Sciatic nerve (tissue), 2 donors: ENCODE measurements at regions not wholly inside any gene's neighbourhood (a gene's known extent, or its start where the extent isn't known, plus 50 kb on each side); places are given as distances from the start of the nearest gene placed in this dataset.

ENCODE experiments used
- ATAC-seq: fragments of 200-7000 bp; cut with Tn5 transposase; one replicate; pipeline ENCODE4 v1.9.1; 2020; ENCODE audit warnings: mild to moderate bottlenecking, moderate library complexity
- DNase-seq: peaks from one replicate; pipeline ENCODE4 v3.0.0-alpha.2; 2020; ENCODE audit warnings: low spot score
- intact Hi-C: fragments of 100-400 bp; cut with DNase I; formaldehyde crosslinking; loops from one replicate; pipeline ENCODE4 v1.14.2; 2022
- donor health status: DM: no; HTN: no; CAD: no.
- donor health status: DM: no; HTN: no; CAD: no.

DNA sequence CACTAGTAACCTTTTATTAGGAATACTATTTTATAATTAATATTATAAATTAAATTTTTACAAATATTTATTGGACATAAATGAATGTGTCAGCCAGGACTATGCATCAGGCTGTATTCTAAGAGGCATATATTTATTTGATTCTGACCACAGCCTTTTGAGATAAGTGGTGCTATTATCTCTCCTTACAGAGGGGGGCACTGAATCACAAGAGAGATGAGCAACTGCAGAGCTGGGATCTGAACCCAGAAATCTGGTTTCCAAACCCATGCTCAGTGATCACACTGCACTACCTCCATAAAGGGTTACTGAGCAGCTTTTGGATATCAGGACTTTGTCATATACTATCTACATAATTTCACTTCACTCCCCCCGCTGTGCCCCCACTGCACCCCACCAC lies 322.0 kb downstream of the TMA16 start:
- intact Hi-C loops, result no loop called here
- no peak for ATAC-seq

GRCh38 chr4:163818673-163819072 lies 324.2 kb downstream of the TMA16 start:
- ATAC-seq, result no peak
- intact Hi-C loops, result no loop called here
- DNase-seq, result no peak

More for the DNA sequence above, 322.0 kb downstream of the TMA16 start:
- DNase-seq, result no peak

GRCh38 chr4:163833669-163834068 lies 339.2 kb downstream of the TMA16 start:
- DNase-seq (no peak), ATAC-seq (no peak)
- intact Hi-C loops, result no loop called here

GRCh38 chr4:163846008-163846407 lies 351.5 kb downstream of the TMA16 start:
- intact Hi-C loops, result no loop called here
- no peak for ATAC-seq

GRCh38 chr4:163852246-163852645 lies 357.8 kb downstream of the TMA16 start:
- DNase-seq, result no peak
- intact Hi-C loops, result no loop called here
- ATAC-seq, result no peak

More at GRCh38 chr4:163846008-163846407, 351.5 kb downstream of the TMA16 start:
- DNase-seq, result no peak

- no peak for DNase-seq
- intact Hi-C loops, result no loop called here
- ATAC-seq, result no peak
These were observed 363.4 kb downstream of the TMA16 start for GRCh38 chr4:163857903-163858302.

DNA sequence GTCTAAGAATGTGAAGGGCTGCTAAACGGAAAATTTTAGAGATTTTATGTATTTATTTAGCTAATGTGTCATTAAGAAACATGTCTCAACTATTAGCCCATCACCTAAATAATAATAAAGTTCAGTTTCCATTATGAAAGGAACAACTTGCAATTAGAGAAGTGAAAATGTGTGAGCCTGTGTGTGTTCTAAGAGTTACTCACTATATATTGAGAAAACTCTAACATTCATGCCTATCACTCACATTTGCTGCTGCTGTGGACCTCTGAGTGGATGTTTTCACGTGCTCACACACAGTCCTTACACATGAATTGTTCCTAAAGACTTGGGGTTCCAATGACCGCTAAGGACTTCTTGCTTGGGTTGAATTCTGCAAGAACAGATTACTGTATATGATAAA lies 364.0 kb downstream of the TMA16 start:
- ATAC-seq (no peak), DNase-seq (no peak)
- intact Hi-C loops, result no loop called here

DNA sequence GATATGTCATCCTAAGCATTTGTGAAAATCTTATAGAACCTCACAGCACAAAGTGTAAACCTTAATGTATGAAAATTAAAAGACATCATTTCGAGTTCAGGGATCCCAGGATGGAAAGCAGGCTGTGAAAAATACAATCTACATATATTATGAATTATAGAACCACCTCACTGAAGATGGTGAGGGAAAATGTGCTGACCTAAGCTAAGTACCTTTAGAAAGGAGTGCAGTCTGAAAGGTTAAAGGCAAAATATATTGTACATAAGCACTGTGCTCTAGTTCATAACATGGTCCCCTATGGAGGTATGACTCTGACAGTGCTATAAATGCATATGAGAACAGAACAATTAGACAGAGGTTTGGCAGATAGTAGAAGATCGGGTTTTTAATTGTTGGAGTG lies 368.6 kb downstream of the TMA16 start:
- DNase-seq, result no peak
- no peak for ATAC-seq
- intact Hi-C loops, result no loop called here

DNA sequence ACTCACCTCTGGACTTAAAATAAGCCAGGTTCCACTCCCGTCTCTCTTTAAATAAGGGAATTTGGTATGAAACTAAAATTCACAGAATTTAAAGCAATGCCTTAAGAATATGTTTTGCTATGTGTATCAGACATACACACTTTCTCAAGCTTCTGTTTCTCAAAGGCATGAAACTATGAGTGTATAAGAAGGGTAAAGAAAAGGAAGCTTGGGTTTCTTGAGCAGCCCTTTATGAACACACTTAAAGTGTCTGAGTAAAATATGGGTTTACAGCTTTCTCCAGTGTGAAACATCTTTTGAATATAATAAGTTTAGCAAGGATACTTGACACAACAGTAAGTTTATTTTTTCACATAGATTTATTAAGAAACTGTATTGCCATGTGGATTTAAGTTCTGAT lies 370.5 kb downstream of the TMA16 start:
- no peak for DNase-seq
- intact Hi-C loops, result no loop called here
- no peak for ATAC-seq

DNA sequence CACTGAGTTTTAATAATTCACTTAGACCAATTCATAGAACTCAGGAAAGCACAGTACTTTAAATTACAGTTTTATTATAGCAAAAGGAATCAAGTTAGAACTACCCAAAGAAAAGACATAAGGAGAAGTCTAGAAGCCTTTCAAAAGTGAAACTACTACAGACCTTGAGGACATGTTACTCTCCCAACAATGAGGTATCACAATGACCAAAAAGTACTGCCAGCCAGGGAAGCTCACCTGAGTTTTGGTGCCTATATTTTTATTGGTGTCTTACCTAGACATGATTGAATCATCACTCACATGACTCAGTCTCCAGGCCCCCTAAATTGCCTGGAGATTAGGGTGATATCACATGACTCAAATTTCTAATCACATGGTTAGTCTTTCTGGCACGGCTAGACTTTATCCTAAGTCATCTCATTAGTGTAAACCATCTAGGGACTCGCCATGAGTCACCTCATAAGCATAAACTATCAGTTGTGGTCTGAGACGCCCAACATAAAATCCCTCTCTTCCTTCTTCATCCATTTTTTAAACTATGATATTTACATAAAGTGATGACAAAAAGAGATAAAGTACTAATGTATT lies 372.3 kb downstream of the TMA16 start:
- ATAC-seq, result no peak
- intact Hi-C loops, result no loop called here
- no peak for DNase-seq

DNA sequence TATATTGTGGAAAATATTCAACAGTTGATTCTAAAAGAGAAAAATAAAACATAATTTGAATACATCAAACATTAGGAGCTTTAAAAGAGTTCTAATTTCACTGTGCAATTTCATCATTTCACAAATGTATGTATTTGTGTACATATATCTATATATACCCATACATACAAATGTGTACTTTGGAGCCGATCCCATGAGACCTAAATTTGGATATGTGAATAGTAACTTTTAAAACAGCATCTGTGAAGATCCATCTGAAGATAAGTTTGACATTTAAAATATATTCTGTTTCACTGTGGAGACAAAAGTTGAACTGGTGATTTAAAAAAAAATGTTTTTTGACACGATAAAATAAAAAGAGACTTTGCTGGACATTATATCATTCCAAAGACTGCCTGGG lies 374.0 kb downstream of the TMA16 start:
- ATAC-seq, result no peak
- intact Hi-C loops, result no loop called here
- DNase-seq, result no peak

DNA sequence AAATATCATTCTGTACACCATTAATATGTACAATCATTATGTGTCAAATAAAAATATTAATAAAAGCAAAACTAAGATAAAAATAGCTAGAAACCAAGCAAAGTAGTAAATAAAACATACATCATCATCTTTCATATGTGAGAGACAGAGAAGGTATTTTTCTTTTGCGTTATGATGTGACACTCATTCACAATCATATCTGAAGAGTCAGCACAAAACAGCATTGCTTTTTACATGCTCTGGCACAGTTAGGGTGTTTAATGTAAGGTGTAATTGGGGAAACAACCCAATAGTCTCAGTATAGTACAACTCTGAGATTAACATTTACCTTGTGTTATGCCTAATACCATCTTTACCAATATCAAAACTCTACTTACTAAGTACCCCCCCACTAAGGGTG lies 376.6 kb downstream of the TMA16 start:
- ATAC-seq (no peak), DNase-seq (no peak)
- intact Hi-C loops, result no loop called here

DNA sequence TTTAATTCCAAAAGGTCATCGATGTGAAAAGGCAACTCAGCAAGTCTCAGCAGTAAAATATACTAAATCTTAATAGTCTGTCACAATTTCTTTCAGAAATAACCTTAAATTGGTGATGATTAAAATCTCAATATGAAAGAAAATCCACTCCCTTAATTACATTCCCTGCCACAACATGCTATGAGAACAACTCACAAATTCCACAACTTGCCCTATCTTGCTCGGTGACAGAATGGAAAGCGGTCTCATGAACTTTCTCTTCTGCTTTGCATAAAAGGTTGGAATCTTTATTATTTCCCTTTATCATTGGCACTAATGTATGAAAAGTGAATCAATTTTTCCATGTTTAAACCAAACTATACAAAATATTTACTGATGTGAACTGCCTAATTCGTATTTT lies 380.8 kb downstream of the TMA16 start:
- ATAC-seq (no peak), DNase-seq (no peak)
- intact Hi-C loops, result no loop called here

- intact Hi-C loops, result no loop called here
- DNase-seq, result no peak
- no peak for ATAC-seq
These were observed 384.0 kb downstream of the TMA16 start for GRCh38 chr4:163878336-163879121.

GRCh38 chr4:163892417-163892816 lies 397.9 kb downstream of the TMA16 start:
- DNase-seq, result no peak
- no peak for ATAC-seq
- intact Hi-C loops, result no loop called here

GRCh38 chr4:163895378-163896005 lies 401.0 kb downstream of the TMA16 start:
- DNase-seq, result no peak
- no peak for ATAC-seq
- intact Hi-C loops, result no loop called here

- intact Hi-C loops, result no loop called here
- DNase-seq (no peak), ATAC-seq (no peak)
These were observed 406.8 kb downstream of the TMA16 start for GRCh38 chr4:163901319-163901718.

- intact Hi-C loops, result no loop called here
- DNase-seq, result no peak
- ATAC-seq, result no peak
These were observed 407.9 kb downstream of the TMA16 start for GRCh38 chr4:163902417-163902816.

DNA sequence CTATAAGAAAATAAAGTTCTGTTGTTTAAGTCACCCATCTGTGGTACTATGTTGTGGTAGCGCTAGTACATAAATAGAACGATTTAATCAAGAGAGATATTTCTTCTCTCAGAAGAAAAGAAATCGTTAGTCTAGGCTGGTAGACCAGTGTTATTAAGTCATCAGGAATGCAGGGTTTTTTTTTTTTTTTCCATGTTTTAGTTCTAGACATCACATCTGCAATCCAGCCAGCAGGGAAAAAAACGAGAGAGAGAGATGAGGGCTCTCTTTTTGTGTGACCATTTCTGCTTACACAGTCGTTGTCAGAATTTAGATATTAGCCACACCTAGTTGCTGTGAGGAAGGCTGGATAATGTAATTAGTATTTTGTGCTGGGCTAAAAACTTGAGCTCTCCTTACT lies 417.4 kb downstream of the TMA16 start:
- DNase-seq (no peak), ATAC-seq (no peak)
- intact Hi-C loops, result no loop called here

DNA sequence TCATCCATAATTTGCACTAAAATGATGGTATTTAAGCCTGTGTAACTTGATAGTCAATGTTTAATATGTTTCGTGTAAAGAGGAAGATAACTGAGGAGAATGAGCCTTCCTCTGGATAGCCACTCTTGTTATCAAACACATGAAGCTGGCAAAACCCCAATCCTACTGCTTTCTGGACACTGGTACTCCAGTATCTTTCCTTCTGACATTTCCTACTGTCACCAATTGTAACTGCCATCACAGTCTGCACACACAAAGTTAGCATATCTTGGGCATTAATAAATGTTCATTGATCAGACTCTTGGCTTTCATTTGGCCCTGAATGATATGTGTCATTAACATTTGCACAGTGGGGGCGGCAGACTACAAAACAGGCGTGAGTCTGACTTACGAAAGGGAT lies 419.1 kb downstream of the TMA16 start:
- no peak for ATAC-seq
- intact Hi-C loops, result no loop called here

DNA sequence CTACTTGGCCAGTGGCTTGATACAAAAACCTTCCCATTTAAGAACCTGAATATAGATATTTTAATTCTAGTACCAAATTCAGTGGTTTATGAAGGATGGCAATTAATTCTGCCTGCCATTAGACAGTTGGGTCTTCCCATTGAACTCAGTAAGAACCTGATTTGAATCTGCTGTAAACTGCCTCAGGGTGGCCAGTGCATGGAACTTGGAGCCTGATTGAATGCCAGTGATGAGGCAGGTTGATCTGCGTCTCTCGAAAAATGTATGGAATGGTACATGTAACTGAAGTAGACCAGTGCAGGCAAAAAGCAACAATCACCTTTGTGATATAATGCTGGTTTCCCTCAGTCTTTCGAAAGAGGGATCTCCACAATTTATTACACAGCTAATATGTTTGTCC lies 421.4 kb downstream of the TMA16 start:
- no peak for DNase-seq
- ATAC-seq, result no peak
- intact Hi-C loops, result no loop called here

More for the DNA sequence above, 419.1 kb downstream of the TMA16 start:
- DNase-seq, result no peak
